GM19025 (cell line): ENCODE measurements at regions not wholly inside any gene's neighbourhood (a gene's known extent, or its start where the extent isn't known, plus 50 kb on each side); places are given as distances from the start of the nearest gene placed in this dataset.

Experiments used
- ATAC-seq: cut with Tn5 transposase; IDR thresholded peaks from one replicate; pipeline ENCODE4 v1.9.1; 2021; ENCODE audit warnings: mild to moderate bottlenecking, low read depth, moderate library complexity; ENCODE audit not compliant: unreplicated experiment

DNA sequence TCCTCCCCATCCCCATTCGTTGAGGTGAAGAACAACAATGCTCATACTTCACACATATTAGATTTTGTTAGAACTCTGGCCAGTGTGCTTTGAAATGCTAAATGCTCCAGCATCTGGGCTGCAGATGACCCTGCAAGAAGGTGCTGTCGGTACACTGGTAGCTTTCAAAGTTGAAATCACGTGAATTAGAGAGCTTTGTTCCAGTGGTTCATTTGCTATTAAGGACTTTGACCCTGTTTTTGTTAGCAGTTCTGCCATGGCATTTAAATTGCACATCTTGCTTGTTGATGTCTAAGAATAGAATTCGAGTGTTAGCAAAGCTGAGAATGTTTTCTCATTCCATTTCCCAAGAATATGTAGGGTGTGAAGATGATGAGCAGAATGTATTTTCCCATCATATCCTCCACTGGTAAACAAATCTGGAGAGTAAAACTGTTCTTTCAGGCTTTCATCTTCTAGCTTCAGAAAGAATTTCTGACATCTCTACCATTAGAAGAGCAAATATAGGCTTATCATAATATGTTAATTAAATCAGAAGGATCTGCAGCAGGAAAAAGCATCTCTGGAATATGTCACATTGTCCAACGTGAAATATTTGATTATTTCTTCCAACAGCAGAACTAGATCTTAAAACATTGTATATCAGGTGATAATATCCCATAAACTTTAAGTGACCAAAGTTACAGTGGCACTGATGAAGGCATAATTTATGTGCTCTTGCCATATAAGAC lies 98.8 kb upstream of the PDE3A start:
- no peak for ATAC-seq

DNA sequence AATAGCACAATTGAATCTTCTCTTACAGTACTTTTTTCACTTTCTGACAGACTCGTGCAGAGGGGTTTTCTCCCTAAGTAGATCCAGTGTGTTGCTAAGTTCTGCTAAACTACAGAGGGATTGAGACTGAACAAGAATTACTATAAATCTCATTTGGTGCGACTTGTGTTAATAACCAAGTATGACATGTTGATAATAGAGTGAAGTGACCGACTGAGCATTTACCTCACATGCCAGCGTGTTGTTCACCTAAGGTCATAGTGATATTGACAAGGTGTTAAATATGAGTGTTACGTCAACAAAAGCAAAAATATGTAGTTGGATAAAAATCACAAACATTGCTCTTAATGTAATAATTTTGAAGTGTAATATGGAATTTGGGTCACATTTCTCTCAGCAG lies 97.8 kb upstream of the PDE3A start:
- ATAC-seq = no peak

DNA sequence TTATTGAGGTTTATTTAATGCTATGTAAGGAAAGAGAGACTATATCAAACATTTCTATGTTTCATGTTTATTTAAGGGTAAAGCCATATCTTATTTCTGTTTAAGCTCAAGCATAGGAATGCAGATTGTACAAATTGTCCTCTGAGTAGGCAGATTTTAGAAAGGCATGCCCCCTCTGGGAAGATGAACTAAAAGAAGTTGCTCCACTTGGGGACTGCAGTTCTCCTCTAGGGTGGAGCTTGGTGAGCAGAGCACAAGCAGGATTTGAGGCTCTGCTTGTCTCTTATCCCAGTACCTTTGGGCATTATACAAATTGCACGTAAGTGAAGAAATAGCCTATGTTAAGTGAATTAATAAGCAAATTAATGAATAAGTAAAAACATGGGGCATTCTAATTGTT lies 96.2 kb upstream of the PDE3A start:
- no peak for ATAC-seq

DNA sequence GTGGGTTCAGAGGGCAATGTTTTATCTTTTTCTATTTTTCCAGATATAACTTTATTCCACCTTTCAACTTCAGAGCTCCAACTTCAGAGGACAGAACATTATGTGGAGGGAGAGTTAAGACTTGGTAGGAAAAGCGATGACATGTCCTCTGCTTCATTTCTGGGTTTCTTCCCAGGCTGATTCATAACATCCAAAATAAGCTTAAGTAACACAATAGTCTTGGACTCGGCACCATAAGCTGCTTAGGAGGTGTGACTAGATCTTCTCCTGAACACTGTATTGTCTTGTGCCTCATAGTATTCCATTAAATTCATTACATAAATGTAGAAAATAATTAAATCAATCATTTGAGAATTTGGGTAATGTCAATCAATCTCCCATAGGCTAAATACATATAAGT lies 95.5 kb upstream of the PDE3A start:
- ATAC-seq = no peak

DNA sequence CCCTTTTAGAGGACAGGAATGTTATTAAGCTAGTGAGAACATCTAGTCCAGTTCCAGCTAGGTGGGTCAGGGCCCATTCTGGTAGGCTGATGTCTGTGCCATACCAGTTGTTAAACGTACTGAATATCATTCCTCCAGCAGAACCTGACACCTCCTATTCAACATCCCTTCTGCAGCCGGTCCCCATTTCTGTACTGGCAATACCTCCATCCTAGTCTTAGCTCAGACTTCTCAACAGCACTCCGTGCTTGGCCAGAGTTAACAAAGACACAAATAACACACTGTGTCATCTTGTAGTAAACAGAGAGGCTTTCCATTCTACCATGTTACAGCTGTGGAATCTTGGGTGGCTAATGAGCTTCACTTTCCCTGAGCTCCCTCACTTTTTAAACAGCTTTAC lies 94.3 kb upstream of the PDE3A start:
- ATAC-seq = no peak

DNA sequence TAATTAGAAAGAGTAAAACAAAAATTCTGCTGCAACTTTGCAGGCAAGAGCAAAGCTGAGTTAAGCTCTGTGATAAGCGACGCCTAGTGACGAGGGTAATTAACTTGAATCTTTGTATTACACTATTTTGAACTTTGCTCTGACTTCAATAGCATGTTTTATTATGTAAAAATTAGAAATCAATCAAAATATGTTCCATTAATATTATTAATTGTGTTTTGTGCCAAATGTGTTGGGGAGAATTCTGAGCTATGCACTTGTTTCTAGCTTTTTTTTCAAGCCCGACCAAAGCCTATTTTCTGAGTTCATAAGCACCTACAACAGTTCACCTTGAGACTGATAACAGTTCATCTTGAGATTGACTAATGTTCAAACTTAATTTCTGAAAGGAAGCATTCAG lies 90.1 kb upstream of the PDE3A start:
- no peak for ATAC-seq

DNA sequence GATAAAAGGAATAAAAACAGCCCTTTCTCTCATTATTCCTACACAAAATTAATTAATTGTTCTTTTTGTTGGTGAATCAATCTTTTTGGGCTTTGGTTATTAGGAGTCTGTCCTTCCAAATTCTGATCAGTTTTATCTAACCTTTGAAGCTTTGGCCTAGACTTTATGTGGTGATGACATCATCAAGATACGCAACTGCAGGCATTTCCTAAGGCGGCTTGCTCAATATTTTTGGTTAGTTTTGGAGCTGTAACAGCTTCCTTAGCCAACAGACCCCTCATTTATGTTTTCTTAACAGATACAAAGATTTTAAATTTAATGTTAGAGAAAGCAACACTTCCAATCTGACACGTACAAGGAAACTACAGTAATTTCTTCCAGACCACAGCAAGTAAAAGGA lies 87.8 kb upstream of the PDE3A start:
- no peak for ATAC-seq

DNA sequence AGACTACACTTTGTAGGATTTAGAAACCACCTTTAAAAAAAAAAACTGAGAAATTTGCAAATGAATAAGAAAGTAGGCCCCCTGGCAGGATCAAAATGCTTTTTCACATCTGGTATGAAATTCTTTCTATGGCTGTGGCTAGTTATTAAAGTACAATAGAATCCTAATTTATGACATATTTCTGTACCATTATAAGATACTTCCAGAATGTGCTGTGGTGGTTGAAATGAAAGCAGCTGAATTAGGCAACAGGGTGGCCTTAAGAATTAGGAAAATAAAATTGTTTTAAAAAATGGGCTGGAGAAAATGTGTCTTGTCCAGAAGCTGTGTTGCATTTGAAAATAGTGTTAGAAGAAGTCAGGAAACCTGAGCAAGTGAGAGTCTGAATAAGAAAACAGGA lies 85.9 kb upstream of the PDE3A start:
- ATAC-seq = no peak

DNA sequence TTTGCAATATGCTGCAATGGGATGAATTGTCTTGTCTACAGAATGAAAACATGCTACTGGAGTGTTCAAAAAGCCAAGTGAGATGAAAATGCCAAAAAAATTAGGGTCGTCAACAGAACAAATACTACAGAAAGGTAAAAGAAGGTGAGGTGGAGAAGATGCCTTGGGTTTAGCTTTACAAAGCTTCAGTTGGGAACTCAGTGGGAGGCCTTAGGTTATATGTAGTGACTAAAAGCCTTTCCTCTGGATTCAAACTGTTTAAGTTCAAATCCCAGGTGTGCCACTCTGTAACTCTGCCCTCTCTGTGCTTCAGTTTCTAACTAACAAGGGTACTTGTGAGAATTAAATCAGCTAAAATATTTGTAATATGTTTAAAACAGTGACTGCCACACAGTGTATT lies 84.9 kb upstream of the PDE3A start:
- ATAC-seq = no peak

DNA sequence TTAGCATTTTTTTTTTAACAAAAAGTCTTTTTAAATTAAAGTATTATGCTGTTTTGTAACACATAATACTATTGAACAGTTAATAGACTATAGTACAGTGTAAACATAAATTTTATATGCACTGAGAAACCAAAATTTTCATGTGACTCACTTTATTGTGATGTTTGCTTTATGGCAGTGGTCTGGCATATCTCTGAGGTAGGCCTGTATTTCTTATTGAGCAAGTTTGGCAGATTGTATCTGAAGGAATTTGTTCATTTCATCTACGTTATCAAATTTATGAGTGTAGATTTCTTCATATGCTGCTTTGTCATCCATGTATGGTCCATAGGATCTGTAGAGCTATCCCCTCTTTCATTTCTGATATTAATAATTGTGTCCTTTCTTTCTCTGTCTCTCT lies 78.8 kb upstream of the PDE3A start:
- no peak for ATAC-seq

DNA sequence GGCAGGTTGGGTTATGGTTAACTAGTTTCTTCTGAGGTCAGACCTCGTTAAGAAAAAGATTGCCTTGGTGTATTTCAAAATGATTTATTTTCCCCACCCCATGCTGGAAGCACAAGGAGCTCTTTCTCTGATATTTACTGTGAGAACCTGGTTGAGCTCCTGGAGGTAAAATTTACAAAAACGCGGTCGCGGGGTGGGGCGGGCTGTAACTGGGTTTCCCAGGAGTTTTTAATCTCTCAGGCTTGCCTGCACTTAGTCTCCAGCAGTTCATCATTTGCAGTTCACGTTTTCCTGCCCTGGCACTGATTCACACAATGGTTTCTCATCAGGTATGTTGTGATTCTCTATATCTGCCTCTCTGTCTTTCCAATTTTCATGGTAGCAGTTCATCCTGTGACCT lies 67.9 kb upstream of the PDE3A start:
- ATAC-seq = no peak

DNA sequence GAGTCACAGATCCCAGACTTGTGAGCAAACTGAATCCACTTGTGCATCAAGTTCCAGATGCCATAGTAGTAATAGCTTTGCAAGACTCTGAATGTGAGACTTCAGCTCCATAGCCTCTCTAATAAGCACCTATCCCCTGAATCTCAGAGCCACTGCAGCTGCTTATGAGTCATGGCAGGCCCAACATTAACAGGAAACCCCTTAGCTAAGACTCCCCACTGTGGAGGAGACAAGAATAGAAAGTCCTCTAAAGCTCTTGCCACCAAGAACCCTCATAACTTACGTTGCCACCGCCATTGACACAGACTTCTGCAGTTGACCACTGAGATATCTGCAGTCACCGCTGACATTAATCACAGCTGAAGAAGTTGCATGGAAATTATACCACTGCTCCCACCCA lies 62.9 kb upstream of the PDE3A start:
- ATAC-seq = no peak

DNA sequence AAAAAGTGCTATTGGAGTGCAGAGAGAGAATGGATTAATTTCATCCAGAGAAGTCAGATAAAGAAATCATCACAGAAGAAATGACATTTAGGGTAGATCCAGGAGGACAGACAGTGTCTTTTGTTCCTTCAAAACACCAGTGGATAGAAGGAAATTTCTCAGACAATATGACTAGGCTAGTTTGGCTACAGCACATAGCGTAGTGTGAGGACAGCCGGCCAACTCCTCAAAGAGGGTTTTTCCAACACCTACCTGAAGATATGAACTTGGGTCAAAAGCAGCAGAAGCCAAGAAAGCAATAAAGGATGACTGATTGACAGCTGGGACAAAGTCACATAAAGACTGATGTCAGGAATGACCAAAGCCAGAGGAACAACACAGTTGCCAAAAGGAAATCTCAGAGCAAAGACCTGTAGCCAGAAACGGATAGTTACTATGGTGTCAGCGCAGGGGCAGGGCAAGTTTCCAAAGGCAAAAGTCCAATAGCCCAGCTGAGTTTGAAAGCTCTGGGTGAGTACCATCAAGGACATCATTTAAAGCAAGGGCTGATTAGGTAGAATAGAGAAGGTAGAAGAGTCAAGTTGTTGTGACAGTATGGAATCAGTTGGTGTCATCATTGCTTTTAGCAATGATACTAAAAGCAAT lies 58.7 kb upstream of the PDE3A start:
- no peak for ATAC-seq

DNA sequence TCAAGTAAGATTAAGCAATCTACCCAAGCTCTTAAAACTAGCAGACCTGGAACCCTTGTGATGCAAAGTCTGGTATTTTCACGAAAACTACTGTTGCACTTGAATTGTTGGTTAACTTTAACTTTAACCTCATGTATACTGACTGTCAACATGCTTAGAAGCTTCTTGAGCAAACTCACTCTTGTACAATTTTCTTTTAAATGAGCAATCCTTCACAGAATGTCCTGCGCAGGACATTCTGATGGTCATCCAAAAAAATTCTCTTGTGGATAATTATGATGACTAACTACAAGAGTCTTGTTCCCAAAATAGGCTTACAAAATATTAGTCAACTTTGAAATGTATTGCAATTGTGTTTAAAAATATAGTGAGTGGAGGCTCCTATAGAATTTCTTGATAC lies 54.0 kb upstream of the PDE3A start:
- ATAC-seq = no peak

DNA sequence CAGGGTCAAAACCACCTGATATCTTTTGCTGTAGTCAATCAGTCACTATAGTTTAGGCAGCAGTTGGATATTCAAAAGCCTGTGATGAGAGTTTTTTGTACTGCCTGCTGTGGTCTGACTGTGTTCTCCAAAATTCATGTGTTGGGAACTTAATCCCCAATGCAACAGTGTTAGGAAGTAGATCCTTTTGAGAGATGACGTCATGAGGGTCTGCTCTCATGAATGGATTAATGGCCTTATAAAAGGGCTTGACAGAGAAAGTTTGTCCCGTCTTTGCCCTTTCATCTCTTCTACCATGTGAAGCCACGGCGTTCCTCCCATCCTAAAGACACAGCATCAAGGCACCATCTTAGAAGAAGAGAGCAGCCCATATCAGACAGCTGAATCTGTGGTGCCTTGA lies 50.8 kb upstream of the PDE3A start:
- no peak for ATAC-seq
